ENCODE measurements at regions not wholly inside any gene's neighbourhood (a gene's known extent, or its start where the extent isn't known, plus 50 kb on each side); places are given as distances from the start of the nearest gene placed in this dataset.

DNA sequence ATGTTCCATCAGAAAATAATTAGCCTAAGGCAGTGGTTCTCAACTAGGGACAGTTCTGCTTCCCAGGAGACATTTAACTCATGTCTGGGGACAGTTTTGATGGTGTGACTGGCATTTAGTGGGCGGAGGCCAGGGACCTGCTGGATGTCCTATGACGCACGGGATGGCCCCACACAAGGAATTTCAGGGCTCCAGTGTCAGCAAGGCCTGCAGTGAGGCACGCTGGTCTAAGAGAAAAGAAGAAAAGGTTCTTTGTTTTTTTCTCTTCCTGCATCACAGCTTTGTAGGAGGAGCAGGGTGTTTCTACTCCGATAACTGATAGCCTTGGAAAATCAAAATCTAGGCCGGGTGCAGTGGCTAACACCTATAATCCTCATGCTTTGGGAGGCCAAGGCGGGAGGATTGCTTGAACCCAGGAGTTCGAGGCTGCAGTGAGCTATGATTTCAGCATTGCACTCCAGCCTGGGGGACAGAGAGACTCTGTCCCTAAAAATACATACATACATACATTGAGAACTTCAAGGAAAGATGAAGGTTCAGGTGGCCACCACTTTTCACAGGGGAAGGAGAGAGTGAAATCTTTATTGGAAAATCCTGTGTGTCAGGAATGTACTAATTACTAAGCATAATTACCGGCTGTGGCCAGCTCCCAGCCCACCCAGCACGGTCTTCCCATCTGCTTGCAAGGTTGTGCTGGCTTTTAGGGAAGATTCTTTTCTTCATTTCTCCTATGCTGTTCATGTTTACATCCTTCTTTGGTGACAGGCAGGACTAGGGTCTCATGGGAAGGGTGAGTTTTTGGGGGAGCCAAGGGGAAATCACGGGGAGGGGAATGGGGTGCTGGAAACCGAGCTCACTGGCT, 150.4 kb downstream of the ACTR3B start:
- no peaks in the 10 kb centered on the region for H3K36me3 ChIP-seq (ENCODE audit: control insufficient read depth in 4 of 4, insufficient read depth in 3 of 4, low read depth in 1 of 4, low read length in 3 of 4)
- H3K9ac ChIP-seq (ENCODE audit: low read depth in 1 of 2, low read length in 2 of 2): no peak overlapping the region
- H3K27me3 ChIP-seq (ENCODE audit: control insufficient read depth in 4 of 4, insufficient read depth in 4 of 4, low read length in 3 of 4): no peaks in the 10 kb centered on the region
- H3K27ac ChIP-seq (ENCODE audit: low read depth in 1 of 2, low read length in 2 of 2): no peak overlapping the region
- no peak overlapping the region for H3K4me3 ChIP-seq (ENCODE audit: low read depth in 1 of 3, low read length in 3 of 3)
- 80% methylated on average over 12 of the region's 12 CpGs for WGBS
- TF ChIP-seq NR2F2 (IDR thresholded peaks at IDR 0.05) (no peak), FOXA2 (IDR thresholded peaks at IDR 0.05) (no peak), SP1 (IDR thresholded peaks at IDR 0.05) (no peak), JUND (IDR thresholded peaks at IDR 0.05) (no peak), RXRA (IDR thresholded peaks at IDR 0.05) (no peak), HNF4A (conservative IDR thresholded peaks at IDR 0.05) (no peak), YY1 (IDR thresholded peaks at IDR 0.05) (no peak), EGR1 (IDR thresholded peaks at IDR 0.05; ENCODE audit: low read depth in 2 of 2) (no peak), FOXA1 (IDR thresholded peaks at IDR 0.05) (no peak)
- TF ChIP-seq, protein P1, sequence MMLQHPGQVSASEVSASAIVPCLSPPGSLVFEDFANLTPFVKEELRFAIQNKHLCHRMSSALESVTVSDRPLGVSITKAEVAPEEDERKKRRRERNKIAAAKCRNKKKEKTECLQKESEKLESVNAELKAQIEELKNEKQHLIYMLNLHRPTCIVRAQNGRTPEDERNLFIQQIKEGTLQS (IDR thresholded peaks at IDR 0.05): no peak
- TF ChIP-seq, protein P2, sequence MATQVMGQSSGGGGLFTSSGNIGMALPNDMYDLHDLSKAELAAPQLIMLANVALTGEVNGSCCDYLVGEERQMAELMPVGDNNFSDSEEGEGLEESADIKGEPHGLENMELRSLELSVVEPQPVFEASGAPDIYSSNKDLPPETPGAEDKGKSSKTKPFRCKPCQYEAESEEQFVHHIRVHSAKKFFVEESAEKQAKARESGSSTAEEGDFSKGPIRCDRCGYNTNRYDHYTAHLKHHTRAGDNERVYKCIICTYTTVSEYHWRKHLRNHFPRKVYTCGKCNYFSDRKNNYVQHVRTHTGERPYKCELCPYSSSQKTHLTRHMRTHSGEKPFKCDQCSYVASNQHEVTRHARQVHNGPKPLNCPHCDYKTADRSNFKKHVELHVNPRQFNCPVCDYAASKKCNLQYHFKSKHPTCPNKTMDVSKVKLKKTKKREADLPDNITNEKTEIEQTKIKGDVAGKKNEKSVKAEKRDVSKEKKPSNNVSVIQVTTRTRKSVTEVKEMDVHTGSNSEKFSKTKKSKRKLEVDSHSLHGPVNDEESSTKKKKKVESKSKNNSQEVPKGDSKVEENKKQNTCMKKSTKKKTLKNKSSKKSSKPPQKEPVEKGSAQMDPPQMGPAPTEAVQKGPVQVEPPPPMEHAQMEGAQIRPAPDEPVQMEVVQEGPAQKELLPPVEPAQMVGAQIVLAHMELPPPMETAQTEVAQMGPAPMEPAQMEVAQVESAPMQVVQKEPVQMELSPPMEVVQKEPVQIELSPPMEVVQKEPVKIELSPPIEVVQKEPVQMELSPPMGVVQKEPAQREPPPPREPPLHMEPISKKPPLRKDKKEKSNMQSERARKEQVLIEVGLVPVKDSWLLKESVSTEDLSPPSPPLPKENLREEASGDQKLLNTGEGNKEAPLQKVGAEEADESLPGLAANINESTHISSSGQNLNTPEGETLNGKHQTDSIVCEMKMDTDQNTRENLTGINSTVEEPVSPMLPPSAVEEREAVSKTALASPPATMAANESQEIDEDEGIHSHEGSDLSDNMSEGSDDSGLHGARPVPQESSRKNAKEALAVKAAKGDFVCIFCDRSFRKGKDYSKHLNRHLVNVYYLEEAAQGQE (IDR thresholded peaks at IDR 0.05): no peak
- H3K4me1 ChIP-seq (ENCODE audit: control insufficient read depth in 4 of 4, insufficient read depth in 4 of 4, low read length in 3 of 4): peaks cover 0 to 11% (median 3%) of the 10 kb centered on the region in 4 donors
- no peaks in the 10 kb centered on the region for H3K9me3 ChIP-seq (ENCODE audit: control insufficient read depth in 4 of 4, low read length in 3 of 4)
- DNase-seq (ENCODE audit: low spot score): no peak

DNA sequence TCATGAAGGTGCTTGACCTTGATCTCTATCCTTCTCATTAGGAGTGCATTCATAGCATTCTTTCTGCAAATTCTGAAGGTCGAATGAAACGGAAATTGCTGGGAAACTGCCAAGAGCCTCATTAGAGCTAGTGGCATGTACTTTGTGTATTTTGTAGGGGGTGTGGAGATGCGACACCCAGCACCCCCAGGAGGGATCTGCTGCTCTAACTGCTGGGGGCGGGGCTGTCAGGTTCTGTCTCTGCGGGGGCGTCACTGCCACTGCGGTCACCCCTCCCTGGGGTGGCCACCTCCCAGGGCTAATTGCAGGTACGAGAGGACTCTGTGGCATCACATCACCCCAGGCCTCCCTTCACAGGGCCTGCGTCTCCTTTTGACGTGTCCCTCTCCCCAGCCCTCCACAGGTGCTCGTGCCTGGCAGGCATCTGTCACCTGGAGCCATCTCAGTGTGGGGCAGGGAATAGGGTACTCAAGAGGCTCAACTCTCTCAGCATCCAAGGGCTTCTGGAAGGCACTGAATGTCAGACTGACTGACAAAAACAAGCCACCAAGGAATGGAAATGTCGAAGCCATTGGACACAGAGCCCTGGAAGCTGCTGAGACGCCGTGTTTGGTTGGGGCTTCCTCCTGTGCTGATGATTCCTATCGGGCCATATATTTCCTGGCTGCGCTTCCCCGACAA, 151.1 kb downstream of the ACTR3B start:
- TF ChIP-seq SP1 (IDR thresholded peaks at IDR 0.05): no peak
- TF ChIP-seq, protein P1 (IDR thresholded peaks at IDR 0.05): no peak
- TF ChIP-seq, protein P2 (IDR thresholded peaks at IDR 0.05): no peak
- WGBS: 68% methylated on average over 17 of the region's 17 CpGs
- Histone ChIP-seq H3K9me3 (ENCODE audit: control insufficient read depth in 4 of 4, low read length in 3 of 4) (no peaks in the 10 kb centered on the region), H3K4me3 (ENCODE audit: low read depth in 1 of 3, low read length in 3 of 3) (no peak overlapping the region), H3K27ac (ENCODE audit: low read depth in 1 of 2, low read length in 2 of 2) (no peak overlapping the region), H3K27me3 (ENCODE audit: control insufficient read depth in 4 of 4, insufficient read depth in 4 of 4, low read length in 3 of 4) (no peaks in the 10 kb centered on the region), H3K9ac (ENCODE audit: low read depth in 1 of 2, low read length in 2 of 2) (no peak overlapping the region), H3K4me1 (ENCODE audit: control insufficient read depth in 4 of 4, insufficient read depth in 4 of 4, low read length in 3 of 4) (peaks cover 0 to 7% (median 3%) of the 10 kb centered on the region in 4 donors), H3K36me3 (ENCODE audit: control insufficient read depth in 4 of 4, insufficient read depth in 3 of 4, low read depth in 1 of 4, low read length in 3 of 4) (no peaks in the 10 kb centered on the region)
- DNase-seq (ENCODE audit: low spot score): no peak

All from liver (tissue), 7 donors.